MM.1S (cell line): ENCODE measurements at regions not wholly inside any gene's neighbourhood (a gene's known extent, or its start where the extent isn't known, plus 50 kb on each side); places are given as distances from the start of the nearest gene placed in this dataset.

ENCODE experiments used
- CTCF ChIP-seq: fragments of 300-600 bp; sonication (generic); IDR thresholded peaks from 2 replicates; pipeline ENCODE4 v1.5.1; 2016; ENCODE audit warnings: antibody characterized with exemption, low read length, mixed read lengths
- EZH2 ChIP-seq: fragments of 300-600 bp; sonication (generic); optimal IDR thresholded peaks from 2 replicates; pipeline ENCODE3; 2017; ENCODE audit warnings: low read depth, mild to moderate bottlenecking, antibody characterized with exemption, low read length, mixed read lengths
- EZH2phosphoT487 ChIP-seq: fragments of 300-600 bp; sonication (generic); IDR thresholded peaks from 2 replicates; pipeline ENCODE4 v1.6.1; 2018; ENCODE audit warnings: antibody characterized with exemption, low read length

GRCh38 chr1:68330391-68330790 lies 98.1 kb upstream of the WLS start:
- TF ChIP-seq CTCF (no peak), EZH2phosphoT487 (no peak), EZH2 (no peak)
